K562 (cell line): ENCODE measurements at regions not wholly inside any gene's neighbourhood (a gene's known extent, or its start where the extent isn't known, plus 50 kb on each side); places are given as distances from the start of the nearest gene placed in this dataset.

Experiments used
- ATAC-seq: fragments of 200-7000 bp; cut with Tn5 transposase; 3 replicates; pipeline ENCODE4 v1.9.1; 2020; ENCODE audit warnings: moderate library complexity
- BruUV-seq: library from RNA; stranded (reverse); fragments of 400-500 nt; replicated peaks from 2 replicates; lab custom pipeline; 2021; lab: Mats Ljungman, UMichigan
- CTCF ChIA-PET: fragments of 300-600 bp; formaldehyde crosslinking; extraction: SDS; loops from one replicate; lab custom pipeline; 2021; ENCODE audit warnings: low intra/inter-chr PET ratio; lab: Yijun Ruan, JAX
- POLR2A ChIA-PET: fragments of 300-600, 350-650 bp; sonication (Branson Sonifier 250); formaldehyde crosslinking; extraction: SDS; loops from one replicate; lab custom pipeline; 2021; ENCODE audit warnings: antibody characterized with exemption, inconsistent platforms; lab: Yijun Ruan, JAX
- DNase-seq, 4 experiments: peaks; one replicate each; pipeline versions ENCODE4 v3.0.0 to v3.0.0-alpha.2; 2011 to 2018; ENCODE audit warnings: low spot score in 3 of 4, mixed read lengths in 3 of 4; ENCODE audit errors: extremely low read depth in 1 of 4
- FAIRE-seq: peaks from 2 replicates; lab custom pipeline; 2011; peaks lifted over from hg19 to GRCh38; lab: Jason Lieb, UNC
- H2AFZ ChIP-seq: 2 replicates; pipeline ENCODE4 v1.6.0; 2011; ENCODE audit warnings: low read depth, low read length, control low read depth, inconsistent platforms
- H3K27ac ChIP-seq: fragments of 200-600 bp; 3 replicates; pipeline ENCODE4 v1.8.0; 2011; ENCODE audit warnings: low read depth, mild to moderate bottlenecking, control low read depth, inconsistent platforms, low read length, moderate library complexity, mixed read lengths; ENCODE audit errors: extremely low read depth
- H3K27me3 ChIP-seq, 2 experiments: fragments of 300-600 bp in 1 of 2; 2 replicates in 1 of 2; 3 replicates in 1 of 2; pipeline versions ENCODE4 v1.6.0 to v1.8.0; 2011; ENCODE audit warnings: inconsistent platforms in 2 of 2, low read length in 2 of 2, mild to moderate bottlenecking in 1 of 2, mixed read lengths in 1 of 2, moderate library complexity in 1 of 2; ENCODE audit not compliant: control insufficient read depth in 2 of 2, insufficient read depth in 2 of 2
- H3K36me3 ChIP-seq: fragments of 300-600 bp; 3 replicates; pipeline ENCODE4 v1.8.0; 2011; ENCODE audit warnings: mild to moderate bottlenecking, low read length, inconsistent platforms; ENCODE audit not compliant: control insufficient read depth, insufficient read depth
- H3K4me1 ChIP-seq, 2 experiments: fragments of 200-600 bp in 1 of 2; replicated peaks in 1 of 2; 2 replicates in 1 of 2; 3 replicates in 1 of 2; pipeline versions ENCODE4 v1.5.1 to v1.8.0; 2011; ENCODE audit warnings: inconsistent platforms in 2 of 2, low read length in 2 of 2, mild to moderate bottlenecking in 1 of 2, mixed read lengths in 1 of 2, moderate library complexity in 1 of 2; ENCODE audit not compliant: control insufficient read depth in 2 of 2, insufficient read depth in 2 of 2
- H3K4me2 ChIP-seq: 2 replicates; pipeline ENCODE4 v1.6.1; 2011; ENCODE audit warnings: low read length, control low read depth, inconsistent platforms, mixed read lengths; ENCODE audit not compliant: insufficient read depth
- H3K4me3 ChIP-seq: fragments of 200-600 bp; sonication (generic), shearing (Covaris generic); 2 replicates; pipeline ENCODE4 v1.5.1; 2016; ENCODE audit warnings: control low read depth, inconsistent platforms
- H3K79me2 ChIP-seq: fragments of 200-600 bp; 3 replicates; pipeline ENCODE4 v1.8.0; 2011; ENCODE audit warnings: low read length, inconsistent platforms; ENCODE audit not compliant: control insufficient read depth, insufficient read depth
- H3K9ac ChIP-seq, 2 experiments: 2 replicates each; pipeline versions ENCODE4 v1.6.0 to v1.6.1; 2011; ENCODE audit warnings: low read depth in 2 of 2, low read length in 2 of 2, control low read depth in 1 of 2, inconsistent platforms in 1 of 2, mild to moderate bottlenecking in 1 of 2, mixed read lengths in 1 of 2; ENCODE audit not compliant: insufficient read depth in 1 of 2
- H3K9me1 ChIP-seq: one replicate; pipeline ENCODE4 v1.6.0; 2011; ENCODE audit warnings: inconsistent platforms, mild to moderate bottlenecking, low read length, moderate library complexity; ENCODE audit not compliant: control insufficient read depth, insufficient read depth
- H3K9me3 ChIP-seq: replicated peaks from 2 replicates; pipeline ENCODE4 v1.5.1; 2011; ENCODE audit warnings: low read depth, low read length, inconsistent platforms; ENCODE audit not compliant: control insufficient read depth, insufficient read depth
- H4K20me1 ChIP-seq: replicated peaks from 2 replicates; pipeline ENCODE4 v1.6.1; 2011; ENCODE audit warnings: low read length, inconsistent platforms, mixed read lengths; ENCODE audit not compliant: control insufficient read depth, insufficient read depth
- CBX3 ChIP-seq, 2 experiments: IDR thresholded peaks; 1 replicate in 1 of 2; 2 replicates in 1 of 2; pipeline ENCODE4 v1.6.1; 2012; ENCODE audit warnings: inconsistent platforms in 2 of 2, low read length in 2 of 2, borderline replicate concordance in 1 of 2, control low read depth in 1 of 2
- GTF2F1 ChIP-seq: IDR thresholded peaks from 2 replicates; pipeline ENCODE4 v1.6.1; 2011; ENCODE audit warnings: low read depth, low read length, improper control_type of control experiment
- HOMEZ ChIP-seq: fragments of 250-450 bp; sonication (Bioruptor Pico); IDR thresholded peaks from 2 replicates; pipeline ENCODE4 v1.4.0; 2020; ENCODE audit warnings: mild to moderate bottlenecking, moderate library complexity
- KHSRP ChIP-seq: fragments of 450-650 bp; IDR thresholded peaks from 2 replicates; pipeline ENCODE4 v1.6.1; 2017
- NONO ChIP-seq, 2 experiments: fragments of 200-400 bp in 1 of 2; fragments of 450-650 bp in 1 of 2; formaldehyde crosslinking in 1 of 2; IDR thresholded peaks; 2 replicates each; pipeline ENCODE4 v1.6.1; 2017; ENCODE audit warnings: low read depth in 2 of 2, mild to moderate bottlenecking in 2 of 2, moderate library complexity in 2 of 2, low read length in 1 of 2
- POU5F1 ChIP-seq: fragments of 150-350 bp; IDR thresholded peaks from 2 replicates; pipeline ENCODE4 v1.6.1; 2014; ENCODE audit warnings: borderline replicate concordance, low read length, low read depth, mild to moderate bottlenecking; ENCODE audit not compliant: partially characterized antibody
- SMAD1 ChIP-seq: fragments of 150-350 bp; IDR thresholded peaks from 2 replicates; pipeline ENCODE4 v1.6.1; 2014; ENCODE audit warnings: low read length, low read depth; ENCODE audit not compliant: partially characterized antibody
- TARDBP ChIP-seq: fragments of 450-650 bp; IDR thresholded peaks from 2 replicates; pipeline ENCODE4 v1.6.1; 2016
- ZNF3 ChIP-seq: fragments of 250-450 bp; sonication (Bioruptor Pico); IDR thresholded peaks from 2 replicates; pipeline ENCODE4 v1.5.0; 2021; ENCODE audit warnings: mild to moderate bottlenecking, moderate library complexity
- ZNF445 ChIP-seq: fragments of 250-450 bp; sonication (Bioruptor Pico); IDR thresholded peaks from 2 replicates; pipeline ENCODE4 v1.4.0; 2020; ENCODE audit warnings: low read depth, mild to moderate bottlenecking, moderate library complexity
- WGBS: fragments of 100-300 bp; shearing (Covaris generic); methylation state at CpG from one replicate; pipeline ENCODE4 v1.1.6; 2016; ENCODE audit warnings: low coverage, mixed read lengths; ENCODE audit not compliant: insufficient coverage; ENCODE audit errors: missing lambda C conversion rate; 5-methylcytosine and 5-hydroxymethylcytosine counted together
- in situ Hi-C: fragments of 300-500 bp; cut with MboI; formaldehyde crosslinking; loops from 4 replicates; pipeline ENCODE4 v1.15.0; 2018; ENCODE audit warnings: inconsistent platforms, mixed read lengths
- intact Hi-C: fragments of 100-400 bp; cut with micrococcal nuclease; formaldehyde crosslinking; loops from 2 replicates; pipeline ENCODE4 v1.14.2; 2022

GRCh38 chr5:105530716-105531261 lies 1968.2 kb upstream of the NUDT12 start:
- intact Hi-C loops: no loop called here
- TF ChIP-seq CBX3 (IDR thresholded peaks at IDR 0.05; ENCODE audit: borderline replicate concordance in 1 of 2, low read length in 2 of 2): peak in 1 of 2 experiments; percentile 62; a peak in 1 of 3 replicates
- no peak for TF ChIP-seq NONO (IDR thresholded peaks at IDR 0.05; ENCODE audit: low read depth in 2 of 2, low read length in 1 of 2)
- TF ChIP-seq, all 486 proteins: peak for 1
- Histone ChIP-seq H2AFZ (no peak overlapping the region), H3K79me2 (no peaks in the 10 kb centered on the region), H3K9me1 (no peaks in the 10 kb centered on the region), H3K4me3 (no peak overlapping the region), H3K36me3 (no peaks in the 10 kb centered on the region), H3K4me1 (no peaks in the 10 kb centered on the region), H4K20me1 (no peaks in the 10 kb centered on the region), H3K9ac (no peak overlapping the region), H3K4me2 (no peak overlapping the region), H3K27ac (no peak overlapping the region), H3K27me3 (no peaks in the 10 kb centered on the region), H3K9me3 (peaks cover 2% of the 10 kb centered on the region; the same call in 1 of the 2 replicates)
- FAIRE-seq (no peak), DNase-seq (no peak), ATAC-seq (no peak)
- in situ Hi-C loops: no loop called here
- POLR2A ChIA-PET: no interaction called here
- no TSS peak for BruUV-seq
- CTCF ChIA-PET: no interaction called here
- 7% methylated on average over 3 of the region's 3 CpGs for WGBS

GRCh38 chr5:105529851-105530250 lies 1967.3 kb upstream of the NUDT12 start:
- Histone ChIP-seq H3K4me1 (no peaks in the 10 kb centered on the region), H3K27ac (no peak overlapping the region), H3K9me3 (peaks cover 2% of the 10 kb centered on the region; the same call in 1 of the 2 replicates), H3K79me2 (no peaks in the 10 kb centered on the region), H3K9me1 (no peaks in the 10 kb centered on the region), H3K27me3 (no peaks in the 10 kb centered on the region), H3K4me2 (no peak overlapping the region), H3K4me3 (no peak overlapping the region), H4K20me1 (no peaks in the 10 kb centered on the region), H2AFZ (no peak overlapping the region), H3K9ac (no peak overlapping the region), H3K36me3 (no peaks in the 10 kb centered on the region)
- CTCF ChIA-PET: no interaction called here
- intact Hi-C loops (no loop called here), in situ Hi-C loops (no loop called here)
- ATAC-seq (no peak), DNase-seq (no peak), FAIRE-seq (no peak)
- BruUV-seq: no TSS peak
- WGBS: 10% methylated on average over 5 of the region's 5 CpGs
- no peak for TF ChIP-seq SMAD1
- TF ChIP-seq ZNF445 (CRISPR knock-in tag): no peak
- TF ChIP-seq KHSRP: no peak
- no peak for TF ChIP-seq POU5F1
- TF ChIP-seq HOMEZ (CRISPR knock-in tag): no peak
- TF ChIP-seq TARDBP: no peak
- no peak for TF ChIP-seq ZNF3 (CRISPR knock-in tag)
- TF ChIP-seq GTF2F1: no peak
- POLR2A ChIA-PET: no interaction called here
